Mucosa of rectum (tissue), 2 donors: ENCODE measurements at regions not wholly inside any gene's neighbourhood (a gene's known extent, or its start where the extent isn't known, plus 50 kb on each side); places are given as distances from the start of the nearest gene placed in this dataset.
"Not testable (repeated sequence)": the region's sequence is repeated elsewhere in the genome, so short reads cannot be mapped to it uniquely, and the experiment has no call there.

Experiments
- H3K27ac ChIP-seq, 2 donors: one replicate each; pipeline ENCODE4 v1.7.0; 2013; ENCODE audit warnings: inconsistent platforms in 2 of 2, low read depth in 2 of 2, low read length in 2 of 2
- H3K27me3 ChIP-seq, 2 donors: one replicate each; pipeline ENCODE4 v1.7.0; 2013; ENCODE audit warnings: low read length in 2 of 2; ENCODE audit not compliant: control insufficient read depth in 2 of 2, insufficient read depth in 2 of 2
- H3K36me3 ChIP-seq, 2 donors: one replicate each; pipeline ENCODE4 v1.7.0; 2013; ENCODE audit warnings: low read length in 2 of 2; ENCODE audit not compliant: control insufficient read depth in 2 of 2, insufficient read depth in 2 of 2
- H3K4me1 ChIP-seq, 2 donors: one replicate each; pipeline ENCODE4 v1.7.0; 2013; ENCODE audit warnings: low read length in 2 of 2, mild to moderate bottlenecking in 1 of 2; ENCODE audit not compliant: control insufficient read depth in 2 of 2, insufficient read depth in 2 of 2
- H3K4me3 ChIP-seq, 2 donors: one replicate each; pipeline ENCODE4 v1.7.0; 2013; ENCODE audit warnings: low read length in 2 of 2
- H3K9ac ChIP-seq, 2 donors: one replicate each; pipeline ENCODE4 v1.7.0; 2013; ENCODE audit warnings: low read length in 2 of 2, low read depth in 1 of 2, mild to moderate bottlenecking in 1 of 2
- H3K9me3 ChIP-seq, 2 donors: one replicate each; pipeline ENCODE4 v1.7.0; 2013; ENCODE audit warnings: low read length in 2 of 2; ENCODE audit not compliant: control insufficient read depth in 2 of 2
- donor health status: healthy.
- donor health status: Normal muscosa, but diverticular disease.

- Histone ChIP-seq H3K9ac (no peak overlapping the region), H3K4me3 (no peak overlapping the region), H3K9me3 (no peaks in the 10 kb centered on the region), H3K27me3 (no peaks in the 10 kb centered on the region), H3K36me3 (no peaks in the 10 kb centered on the region), H3K4me1 (no peaks in the 10 kb centered on the region), H3K27ac (no peak overlapping the region)
Measured at GRCh38 chr20:57779401-57780003, 69.7 kb upstream of the PMEPA1 start.

- Histone ChIP-seq H3K27ac (no peak overlapping the region), H3K9ac (no peak overlapping the region), H3K4me1 (no peaks in the 10 kb centered on the region), H3K36me3 (no peaks in the 10 kb centered on the region), H3K27me3 (no peaks in the 10 kb centered on the region), H3K9me3 (no peaks in the 10 kb centered on the region), H3K4me3 (no peak overlapping the region)
Measured at GRCh38 chr20:57777911-57778310, 68.1 kb upstream of the PMEPA1 start.

- Histone ChIP-seq H3K27me3 (peaks cover 0 to 3% of the 10 kb centered on the region in 2 donors), H3K4me3 (no peak overlapping the region), H3K9me3 (no peaks in the 10 kb centered on the region), H3K4me1 (no peaks in the 10 kb centered on the region), H3K27ac (no peak overlapping the region), H3K9ac (no peak overlapping the region), H3K36me3 (no peaks in the 10 kb centered on the region)
Measured at GRCh38 chr20:57774951-57775350, 65.1 kb upstream of the PMEPA1 start.

GRCh38 chr20:57774111-57774880 lies 64.5 kb upstream of the PMEPA1 start:
- no peak overlapping the region for H3K27ac ChIP-seq
- no peaks in the 10 kb centered on the region for H3K9me3 ChIP-seq
- no peaks in the 10 kb centered on the region for H3K36me3 ChIP-seq
- no peaks in the 10 kb centered on the region for H3K4me1 ChIP-seq
- no peak overlapping the region for H3K9ac ChIP-seq
- H3K4me3 ChIP-seq = no peak overlapping the region
- H3K27me3 ChIP-seq = peaks cover 0 to 3% of the 10 kb centered on the region in 2 donors

- H3K4me3 ChIP-seq = no peak overlapping the region
- H3K27ac ChIP-seq = no peak overlapping the region
- no peaks in the 10 kb centered on the region for H3K36me3 ChIP-seq
- H3K9ac ChIP-seq = no peak overlapping the region
- H3K9me3 ChIP-seq = no peaks in the 10 kb centered on the region
- peaks cover 0 to 3% of the 10 kb centered on the region in 2 donors for H3K27me3 ChIP-seq
- H3K4me1 ChIP-seq = no peaks in the 10 kb centered on the region
Measured at GRCh38 chr20:57773059-57773815, 63.4 kb upstream of the PMEPA1 start.

GRCh38 chr20:57772349-57772964 lies 62.6 kb upstream of the PMEPA1 start:
- H3K27me3 ChIP-seq = peaks cover 0 to 3% of the 10 kb centered on the region in 2 donors
- H3K4me3 ChIP-seq = no peak overlapping the region
- H3K9me3 ChIP-seq = no peaks in the 10 kb centered on the region
- H3K4me1 ChIP-seq = no peaks in the 10 kb centered on the region
- H3K9ac ChIP-seq = no peak overlapping the region
- no peak overlapping the region for H3K27ac ChIP-seq
- no peaks in the 10 kb centered on the region for H3K36me3 ChIP-seq

- peaks cover 0 to 3% of the 10 kb centered on the region in 2 donors for H3K27me3 ChIP-seq
- H3K9me3 ChIP-seq = no peaks in the 10 kb centered on the region
- H3K4me3 ChIP-seq = no peak overlapping the region
- H3K9ac ChIP-seq = no peak overlapping the region
- no peaks in the 10 kb centered on the region for H3K36me3 ChIP-seq
- no peak overlapping the region for H3K27ac ChIP-seq
- H3K4me1 ChIP-seq = no peaks in the 10 kb centered on the region
Measured at GRCh38 chr20:57770852-57771720, 61.3 kb upstream of the PMEPA1 start.

GRCh38 chr20:57770401-57770800 lies 60.6 kb upstream of the PMEPA1 start:
- not testable (repeated sequence) for H3K4me1 ChIP-seq, H3K9ac ChIP-seq, H3K36me3 ChIP-seq, H3K9me3 ChIP-seq, H3K4me3 ChIP-seq, H3K27me3 ChIP-seq, H3K27ac ChIP-seq

- Histone ChIP-seq H3K27me3 (peaks cover 0 to 3% of the 10 kb centered on the region in 2 donors), H3K36me3 (no peaks in the 10 kb centered on the region), H3K4me3 (no peak overlapping the region), H3K27ac (no peak overlapping the region), H3K9me3 (no peaks in the 10 kb centered on the region), H3K4me1 (no peaks in the 10 kb centered on the region), H3K9ac (no peak overlapping the region)
Measured at GRCh38 chr20:57769756-57770155, 59.9 kb upstream of the PMEPA1 start.
